CD4-positive, alpha-beta T cell treated with Interleukin-21 for 1 hour (primary cell): ENCODE measurements at regions not wholly inside any gene's neighbourhood (a gene's known extent, or its start where the extent isn't known, plus 50 kb on each side); places are given as distances from the start of the nearest gene placed in this dataset.

Source experiments
- DNase-seq: peaks from one replicate; pipeline ENCODE4 v3.0.0-alpha.2; 2020

DNA sequence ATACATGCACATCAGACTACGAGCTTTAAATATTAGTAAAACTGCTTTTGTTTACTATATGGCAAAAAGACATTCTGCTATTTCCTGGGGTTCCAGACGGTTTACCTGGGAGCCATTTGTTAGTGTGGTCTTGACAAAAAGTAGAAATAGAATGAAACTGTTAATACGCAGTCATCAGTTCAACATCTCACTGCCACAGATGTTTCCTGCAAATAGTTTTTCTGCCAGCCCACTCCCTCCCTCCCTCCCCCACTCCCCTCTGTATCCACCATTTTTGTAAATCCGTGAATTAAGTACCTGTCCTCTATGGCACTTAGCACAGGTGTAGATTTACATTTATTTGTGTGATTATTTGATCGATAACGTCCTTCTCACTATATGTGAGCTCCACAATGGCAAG is 74.6 kb upstream of the TPK1 start:
- no peak for DNase-seq

DNA sequence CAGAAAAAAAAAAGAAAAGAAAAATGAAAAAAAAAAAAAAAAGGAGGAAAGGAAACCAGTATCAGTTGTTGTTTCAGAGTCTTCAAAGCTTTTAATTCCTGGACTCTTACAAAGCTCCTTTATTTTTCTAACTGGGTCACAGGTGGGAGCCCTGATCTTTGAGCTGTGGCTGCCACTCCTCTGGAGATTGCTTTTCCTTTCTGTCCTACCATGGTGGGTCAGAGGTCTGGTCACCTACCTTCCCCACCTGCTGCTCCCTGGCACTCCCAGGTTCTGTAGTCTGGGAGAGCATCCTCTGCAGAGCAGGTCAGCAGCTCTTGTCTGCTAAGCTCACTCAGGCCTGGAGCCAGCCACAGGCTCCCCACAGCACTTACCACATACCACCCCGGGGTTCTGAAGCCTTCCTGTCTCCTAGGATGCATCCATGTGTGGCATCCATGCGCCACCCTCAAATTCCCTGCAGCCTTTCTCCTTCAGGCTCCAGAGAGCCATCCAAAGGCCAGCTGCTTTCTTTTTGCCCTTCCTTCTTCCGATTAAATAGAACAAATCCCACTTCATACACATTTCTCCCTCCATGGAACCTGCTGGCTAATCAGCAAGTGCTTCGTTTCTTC is 73.2 kb upstream of the TPK1 start:
- no peak for DNase-seq

DNA sequence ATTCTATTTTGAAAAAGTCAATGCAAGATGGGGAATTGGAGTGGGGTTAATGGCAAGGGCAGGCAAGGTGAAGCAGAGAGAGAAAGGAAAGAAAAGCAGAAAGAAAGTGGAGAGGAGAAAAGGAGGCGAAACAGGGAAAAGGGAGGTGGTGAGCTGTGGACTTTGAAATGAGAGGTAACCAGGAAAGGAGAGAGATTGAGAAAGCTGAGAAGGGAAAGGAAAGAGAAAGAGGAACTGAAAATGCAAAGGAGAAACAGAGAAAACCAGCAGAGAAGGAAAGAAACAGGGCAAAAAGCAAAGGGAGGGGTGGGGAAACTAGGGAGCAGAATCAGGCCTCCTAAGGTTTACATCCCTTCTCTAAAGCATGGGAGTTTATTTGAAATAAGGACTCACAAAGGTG is 72.5 kb upstream of the TPK1 start:
- no peak for DNase-seq

DNA sequence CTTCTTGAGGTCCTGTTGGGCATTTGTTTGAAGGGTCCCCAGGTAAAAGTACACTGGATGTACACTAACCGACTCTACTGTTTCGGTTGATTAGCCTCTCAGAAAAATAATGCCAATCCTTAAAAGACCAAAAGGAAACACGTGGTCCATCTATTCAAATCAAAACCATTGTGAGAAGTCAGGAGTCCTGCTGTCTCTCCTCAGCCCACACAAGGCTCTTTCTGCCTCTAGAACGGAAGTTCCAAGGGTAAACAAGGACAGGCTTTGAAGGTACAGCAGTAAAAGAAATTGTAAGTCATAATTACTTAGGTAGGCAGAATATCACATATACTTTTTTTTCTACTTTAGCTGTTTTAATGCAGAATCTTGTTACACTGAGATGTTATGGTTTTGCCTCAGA is 71.7 kb upstream of the TPK1 start:
- no peak for DNase-seq

DNA sequence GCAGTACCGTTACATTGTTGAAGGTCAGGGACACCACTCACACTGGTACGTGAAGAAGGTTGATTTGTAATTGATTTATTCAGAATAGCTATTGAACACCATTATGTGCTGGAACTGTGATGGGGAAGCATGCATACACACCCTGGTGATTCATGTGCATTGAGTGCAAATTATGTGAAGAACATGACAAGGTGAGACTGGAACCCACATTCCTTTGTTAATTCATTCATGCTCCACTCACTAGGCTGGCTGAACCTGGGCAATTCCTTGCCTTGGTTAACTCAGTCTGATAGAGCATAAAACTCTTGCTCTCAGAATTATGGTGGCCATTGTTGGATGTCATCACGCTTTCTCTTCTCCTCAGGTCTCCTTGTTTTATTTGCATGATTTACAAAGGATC is 67.3 kb upstream of the TPK1 start:
- no peak for DNase-seq

DNA sequence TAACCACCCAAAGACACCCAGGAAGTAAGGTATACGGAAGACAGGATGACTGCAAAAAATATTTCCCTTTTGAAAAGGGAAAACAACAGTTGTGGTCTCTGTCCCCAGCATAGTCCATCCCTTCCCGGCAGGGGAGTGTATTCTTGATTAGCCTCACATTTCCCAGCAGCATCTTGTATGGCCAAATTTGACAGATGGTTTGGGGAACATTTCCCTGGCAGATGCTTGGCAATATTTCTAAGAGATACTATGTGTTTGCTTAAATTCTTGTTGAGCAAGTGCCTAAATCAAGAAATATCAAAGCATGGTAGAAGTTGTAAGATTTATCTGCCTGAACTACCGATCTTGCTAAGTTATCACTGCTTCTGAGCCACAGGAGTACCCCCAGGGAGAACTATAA is 56.9 kb upstream of the TPK1 start:
- DNase-seq: no peak
